ENCODE measurements at regions not wholly inside any gene's neighbourhood (a gene's known extent, or its start where the extent isn't known, plus 50 kb on each side); places are given as distances from the start of the nearest gene placed in this dataset.
"Not testable (repeated sequence)": the region's sequence is repeated elsewhere in the genome, so short reads cannot be mapped to it uniquely, and the experiment has no call there.

GRCh38 chr4:156146571-156146970, 192.9 kb upstream of the CTSO start:
- DNase-seq: peak; percentile 22

GRCh38 chr4:156144961-156145360, 191.3 kb upstream of the CTSO start:
- no peak for DNase-seq

GRCh38 chr4:156138781-156139280, 185.2 kb upstream of the CTSO start:
- no peak for DNase-seq

- DNase-seq: no peak
These were observed 184.2 kb upstream of the CTSO start for GRCh38 chr4:156137679-156138473.

- DNase-seq: no peak
These were observed 178.5 kb upstream of the CTSO start for GRCh38 chr4:156132196-156132595.

GRCh38 chr4:156128616-156129015, 174.9 kb upstream of the CTSO start:
- no peak for DNase-seq

- no peak for DNase-seq
These were observed 165.0 kb upstream of the CTSO start for GRCh38 chr4:156118507-156119220.

GRCh38 chr4:156117743-156118142, 164.1 kb upstream of the CTSO start:
- DNase-seq: no peak

- DNase-seq: no peak
These were observed 163.3 kb upstream of the CTSO start for GRCh38 chr4:156116991-156117390.

- DNase-seq: no peak
These were observed 159.6 kb upstream of the CTSO start for GRCh38 chr4:156113138-156113765.

- no peak for DNase-seq
These were observed 158.0 kb upstream of the CTSO start for GRCh38 chr4:156111686-156112085.

GRCh38 chr4:156109943-156110900, 156.6 kb upstream of the CTSO start:
- peak; percentile 63 for DNase-seq

- not testable (repeated sequence) for DNase-seq
These were observed 155.4 kb upstream of the CTSO start for GRCh38 chr4:156109087-156109486.

- peak; percentile 45 for DNase-seq
These were observed 149.6 kb upstream of the CTSO start for GRCh38 chr4:156103311-156103710.

- DNase-seq: peak; percentile 39
These were observed 148.7 kb upstream of the CTSO start for GRCh38 chr4:156102411-156102810.

GRCh38 chr4:156101571-156101970, 147.9 kb upstream of the CTSO start:
- DNase-seq: no peak

GRCh38 chr4:156100651-156101050, 147.0 kb upstream of the CTSO start:
- DNase-seq: no peak

- no peak for DNase-seq
These were observed 145.1 kb upstream of the CTSO start for GRCh38 chr4:156098805-156099204.

GRCh38 chr4:156085100-156085499, 131.4 kb upstream of the CTSO start:
- no peak for DNase-seq

GRCh38 chr4:156084373-156084772, 130.7 kb upstream of the CTSO start:
- DNase-seq: no peak

GRCh38 chr4:156073976-156074375, 120.3 kb upstream of the CTSO start:
- DNase-seq: no peak

- DNase-seq: no peak
These were observed 107.0 kb upstream of the CTSO start for GRCh38 chr4:156060661-156061060.

GRCh38 chr4:156053174-156053573, 99.5 kb upstream of the CTSO start:
- no peak for DNase-seq
